ENCODE measurements at regions not wholly inside any gene's neighbourhood (a gene's known extent, or its start where the extent isn't known, plus 50 kb on each side); places are given as distances from the start of the nearest gene placed in this dataset.

- TF ChIP-seq, protein P1, sequence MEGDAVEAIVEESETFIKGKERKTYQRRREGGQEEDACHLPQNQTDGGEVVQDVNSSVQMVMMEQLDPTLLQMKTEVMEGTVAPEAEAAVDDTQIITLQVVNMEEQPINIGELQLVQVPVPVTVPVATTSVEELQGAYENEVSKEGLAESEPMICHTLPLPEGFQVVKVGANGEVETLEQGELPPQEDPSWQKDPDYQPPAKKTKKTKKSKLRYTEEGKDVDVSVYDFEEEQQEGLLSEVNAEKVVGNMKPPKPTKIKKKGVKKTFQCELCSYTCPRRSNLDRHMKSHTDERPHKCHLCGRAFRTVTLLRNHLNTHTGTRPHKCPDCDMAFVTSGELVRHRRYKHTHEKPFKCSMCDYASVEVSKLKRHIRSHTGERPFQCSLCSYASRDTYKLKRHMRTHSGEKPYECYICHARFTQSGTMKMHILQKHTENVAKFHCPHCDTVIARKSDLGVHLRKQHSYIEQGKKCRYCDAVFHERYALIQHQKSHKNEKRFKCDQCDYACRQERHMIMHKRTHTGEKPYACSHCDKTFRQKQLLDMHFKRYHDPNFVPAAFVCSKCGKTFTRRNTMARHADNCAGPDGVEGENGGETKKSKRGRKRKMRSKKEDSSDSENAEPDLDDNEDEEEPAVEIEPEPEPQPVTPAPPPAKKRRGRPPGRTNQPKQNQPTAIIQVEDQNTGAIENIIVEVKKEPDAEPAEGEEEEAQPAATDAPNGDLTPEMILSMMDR (IDR thresholded peaks at IDR 0.05): no peak
- no peak for TF ChIP-seq POLR2A (IDR thresholded peaks at IDR 0.05)
These were observed 60.8 kb upstream of the TANC2 start for GRCh38 chr17:62905233-62905632.
